NCI-H146 (cell line): ENCODE measurements at regions not wholly inside any gene's neighbourhood (a gene's known extent, or its start where the extent isn't known, plus 50 kb on each side); places are given as distances from the start of the nearest gene placed in this dataset.
"Not testable (repeated sequence)": the region's sequence is repeated elsewhere in the genome, so short reads cannot be mapped to it uniquely, and the experiment has no call there.

Experiments used
- DNase-seq: peaks from one replicate; lab custom pipeline; 2025; lab: John Stamatoyannopoulos, UW

- DNase-seq: no peak
These were observed 542.1 kb upstream of the ID2 start for GRCh38 chr2:8139668-8140200.

- no peak for DNase-seq
These were observed 540.7 kb upstream of the ID2 start for GRCh38 chr2:8141079-8141707.

- DNase-seq: no peak
These were observed 540.1 kb upstream of the ID2 start for GRCh38 chr2:8141780-8142179.

- no peak for DNase-seq
These were observed 539.4 kb upstream of the ID2 start for GRCh38 chr2:8142461-8142860.

DNA sequence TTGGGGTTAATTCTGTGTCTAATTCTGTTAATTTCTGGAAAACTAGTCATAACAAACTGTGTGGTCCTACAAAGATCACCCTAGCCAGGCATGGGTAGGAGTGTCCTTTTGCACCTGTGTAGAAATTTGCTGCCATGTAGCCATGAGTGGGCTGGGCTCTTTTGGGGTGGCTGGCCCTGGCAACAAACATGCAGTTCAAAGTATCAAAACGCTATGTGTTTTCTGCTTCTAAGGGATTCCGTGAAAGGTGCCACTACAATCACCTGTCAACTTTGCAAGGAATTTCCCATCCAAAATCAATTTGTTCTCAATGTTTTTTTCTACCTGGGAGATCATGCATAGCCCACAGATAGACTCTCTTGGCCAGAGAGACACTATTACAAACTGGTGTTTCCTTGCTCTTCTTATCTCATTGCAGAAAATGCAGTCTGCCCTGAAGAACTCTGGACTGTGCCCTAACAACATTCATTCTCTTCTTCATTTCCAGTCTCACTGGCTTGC is 537.7 kb upstream of the ID2 start:
- no peak for DNase-seq

- DNase-seq: no peak
These were observed 537.1 kb upstream of the ID2 start for GRCh38 chr2:8144785-8145184.

DNA sequence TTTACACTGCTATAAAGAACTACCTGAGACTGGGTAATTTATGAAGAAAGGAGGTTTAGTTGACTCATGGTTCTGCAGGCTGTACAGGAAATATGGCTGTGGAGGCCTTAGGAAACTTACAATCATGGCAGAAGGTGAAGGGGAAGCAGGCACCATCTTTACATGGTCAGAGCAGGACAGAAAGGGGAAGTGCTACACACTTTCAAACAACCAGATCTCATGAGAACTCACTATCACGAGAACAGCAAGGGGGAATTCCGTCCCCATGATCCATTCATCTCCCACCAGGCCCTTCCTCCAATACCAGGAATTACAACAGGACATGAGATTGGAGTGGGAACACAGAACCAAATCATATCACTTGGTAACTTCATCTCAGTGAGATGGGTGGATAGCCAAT is 536.5 kb upstream of the ID2 start:
- DNase-seq: not testable (repeated sequence)

- DNase-seq: no peak
These were observed 535.5 kb upstream of the ID2 start for GRCh38 chr2:8146132-8147005.

DNA sequence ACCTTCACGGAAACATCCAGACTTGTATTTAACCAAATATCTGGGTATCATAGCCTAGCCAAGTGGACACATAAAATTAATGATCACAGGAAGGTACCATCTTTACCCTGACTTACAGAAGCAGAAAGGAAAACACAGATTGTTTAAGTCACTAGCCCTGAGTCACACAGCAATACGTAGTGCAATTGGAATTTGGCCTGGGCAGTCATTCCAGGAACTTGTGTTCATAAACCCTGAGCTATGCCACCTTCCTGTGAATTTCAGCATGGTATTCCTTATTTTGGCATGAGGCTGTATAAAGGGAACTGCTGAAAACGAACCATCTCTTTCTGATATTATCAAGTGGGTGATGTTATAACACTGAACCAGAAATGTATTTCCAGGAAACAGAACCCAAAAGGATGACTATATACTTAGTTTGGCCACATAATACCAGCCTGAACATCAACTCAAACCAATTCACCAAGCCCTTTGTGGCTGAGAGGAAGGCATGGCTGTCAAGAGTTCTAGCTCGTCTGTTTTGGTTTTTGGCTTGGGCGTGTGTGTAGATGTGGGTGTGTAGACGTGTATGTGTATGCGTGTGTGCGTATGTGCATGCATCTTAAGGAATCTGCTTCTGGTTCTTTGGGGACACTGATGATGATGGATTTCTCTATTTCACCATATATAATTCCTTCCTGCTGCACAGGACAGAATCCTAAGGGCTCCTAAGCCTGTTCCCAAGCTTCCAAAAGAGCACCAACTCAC is 533.4 kb upstream of the ID2 start:
- DNase-seq: no peak

DNA sequence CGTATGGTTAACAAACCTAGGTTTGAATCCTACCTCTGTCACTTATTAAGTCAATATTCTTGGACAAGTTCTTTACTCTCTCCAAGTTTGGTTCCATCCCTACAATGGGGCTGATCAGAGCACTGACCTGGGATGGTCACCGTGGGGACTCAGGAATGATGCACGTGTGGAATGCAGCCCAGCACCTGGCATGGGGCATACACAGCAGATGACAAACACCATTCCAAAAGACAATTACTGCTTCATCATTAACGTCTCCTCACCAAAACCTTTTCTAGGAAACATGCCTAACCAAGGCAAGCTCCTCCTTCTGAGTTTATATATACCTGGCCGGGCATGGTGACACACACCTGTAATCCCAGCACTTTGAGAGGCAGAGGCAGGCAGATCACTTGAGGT is 532.9 kb upstream of the ID2 start:
- DNase-seq: no peak

DNA sequence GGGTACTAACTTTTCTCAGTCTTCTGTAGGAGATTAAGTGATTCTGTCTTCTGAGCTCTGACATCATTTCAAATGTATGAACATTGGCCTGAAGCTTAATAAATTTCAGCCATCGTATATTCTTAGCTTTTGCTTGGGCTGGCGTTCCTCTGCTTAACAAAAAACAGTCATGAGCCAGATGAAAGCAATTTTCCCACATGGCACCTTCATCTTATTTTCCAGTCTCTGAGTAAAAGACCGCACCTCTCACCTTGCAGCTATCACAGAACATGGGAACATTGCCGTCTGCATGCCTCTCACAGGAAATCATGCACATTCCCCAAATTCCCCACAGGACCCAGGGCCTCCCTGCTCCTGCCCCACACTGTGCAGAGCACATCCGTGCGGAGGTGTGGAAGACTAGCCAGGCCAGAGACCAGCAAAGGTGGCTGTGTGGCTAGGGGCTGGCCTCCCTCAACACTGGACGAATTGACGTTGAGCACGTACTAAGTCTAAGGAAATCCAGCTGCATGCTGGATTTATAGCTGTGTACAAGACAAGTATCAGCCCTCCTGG is 531.8 kb upstream of the ID2 start:
- DNase-seq: no peak

DNA sequence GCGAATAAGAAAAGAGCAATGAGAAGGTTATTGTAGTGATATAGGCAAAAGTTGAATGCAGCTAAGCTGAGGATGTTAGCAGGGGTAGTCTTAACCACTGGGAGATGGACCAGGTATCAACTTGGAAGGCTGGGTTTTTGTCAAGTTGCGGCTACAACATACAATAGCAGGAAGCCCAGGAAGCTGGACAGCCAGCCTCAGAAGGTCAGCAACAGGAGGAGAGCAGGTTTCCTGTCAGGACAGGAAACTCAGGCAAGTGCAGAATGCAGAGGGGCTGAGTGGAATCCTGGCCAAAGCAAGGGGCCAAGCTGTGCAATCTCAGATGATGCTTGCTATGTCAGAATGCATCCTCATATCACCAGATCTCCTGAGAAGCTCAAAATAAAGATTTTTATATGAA is 530.0 kb upstream of the ID2 start:
- DNase-seq: no peak

- no peak for DNase-seq
These were observed 529.2 kb upstream of the ID2 start for GRCh38 chr2:8152392-8153257.

GRCh38 chr2:8153258-8153718 is 528.6 kb upstream of the ID2 start:
- no peak for DNase-seq

- no peak for DNase-seq
These were observed 527.6 kb upstream of the ID2 start for GRCh38 chr2:8154270-8154669.

DNA sequence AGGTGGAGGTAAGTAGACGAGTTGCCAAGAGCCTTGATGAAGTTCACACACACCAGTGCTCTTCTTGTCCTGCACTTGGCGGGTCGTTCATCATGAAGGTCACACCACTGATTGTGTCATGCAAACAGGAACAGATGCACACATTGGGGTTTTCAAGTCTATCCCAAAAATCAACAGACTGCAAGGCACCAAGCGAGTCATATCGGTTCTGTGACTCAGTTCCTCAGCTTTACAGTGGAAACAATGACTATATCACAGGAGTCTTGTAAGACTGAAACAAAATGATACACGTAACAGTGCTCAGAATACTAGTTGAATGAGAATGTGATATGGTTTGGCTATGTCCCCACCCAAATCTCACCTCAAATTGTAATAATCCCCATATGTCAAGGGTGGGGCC is 526.9 kb upstream of the ID2 start:
- DNase-seq: no peak

DNA sequence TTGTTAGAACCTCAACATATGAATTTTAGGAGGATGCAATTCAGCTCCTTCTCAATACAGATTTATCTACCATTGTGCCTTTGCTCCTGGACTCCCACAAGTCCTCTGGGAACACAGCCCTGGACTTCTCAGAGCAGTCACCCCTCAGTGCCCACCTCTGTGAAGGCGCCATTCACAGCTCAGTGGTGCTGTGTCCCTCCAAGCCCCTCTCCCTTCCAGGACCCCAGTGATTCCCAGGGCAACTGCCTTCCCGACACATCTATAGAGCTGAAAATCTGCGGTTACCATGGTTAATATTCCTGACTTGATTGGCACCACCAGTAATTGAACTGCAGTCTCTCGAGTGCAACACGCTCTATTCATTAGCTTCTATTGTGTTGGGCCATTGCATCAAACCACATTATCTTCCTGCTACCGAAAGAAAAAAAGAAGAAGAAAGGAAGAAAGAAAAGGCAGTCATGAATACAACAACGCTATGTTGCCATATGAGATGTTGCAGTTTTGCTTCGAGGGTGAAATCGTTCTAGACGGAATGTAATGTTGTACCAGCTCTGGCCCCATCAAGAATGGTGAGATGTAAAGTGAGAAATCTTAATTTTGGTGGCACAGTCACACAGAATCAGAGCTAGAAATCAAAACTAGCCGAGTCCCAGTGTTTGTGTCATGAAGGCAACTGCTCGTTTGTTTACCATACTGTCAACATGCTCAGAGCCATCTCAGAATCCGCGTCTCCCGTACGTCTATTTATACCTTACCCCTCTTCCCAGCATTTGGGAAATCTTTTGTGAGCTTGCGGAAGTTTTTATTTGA is 524.0 kb upstream of the ID2 start:
- DNase-seq: no peak

GRCh38 chr2:8158711-8159110 is 523.1 kb upstream of the ID2 start:
- DNase-seq: no peak

- DNase-seq: no peak
These were observed 522.5 kb upstream of the ID2 start for GRCh38 chr2:8159211-8159965.
